Thoracic aorta (tissue), 2 donors: ENCODE measurements at regions not wholly inside any gene's neighbourhood (a gene's known extent, or its start where the extent isn't known, plus 50 kb on each side); places are given as distances from the start of the nearest gene placed in this dataset.

Experiments used
- ATAC-seq: fragments of 150-250 bp; one replicate; pipeline ENCODE4 v1.8.0; 2017; ENCODE audit warnings: low read depth; ENCODE audit not compliant: insufficient number of reproducible peaks, low FRiP score
- DNase-seq: peaks from one replicate; pipeline ENCODE4 v3.0.0-alpha.2; 2020; ENCODE audit warnings: low spot score
- H3K27ac ChIP-seq, 2 donors: fragments of 200-600 bp; sonication (generic); 1 replicate in 1 of 2; 2 replicates in 1 of 2; pipeline ENCODE4 v1.5.1; 2016; ENCODE audit warnings: mild to moderate bottlenecking in 2 of 2, moderate library complexity in 2 of 2
- H3K27me3 ChIP-seq: fragments of 200-600 bp; sonication (generic); replicated peaks from 2 replicates; pipeline ENCODE4 v1.6.0; 2016; ENCODE audit warnings: mild to moderate bottlenecking; ENCODE audit not compliant: insufficient read depth
- H3K36me3 ChIP-seq: fragments of 200-600 bp; sonication (generic); one replicate; pipeline ENCODE4 v1.5.1; 2016
- H3K4me1 ChIP-seq, 2 donors: fragments of 200-600 bp; sonication (generic); 1 replicate in 1 of 2; 2 replicates in 1 of 2; pipeline versions ENCODE4 v1.5.1 to v1.6.0; 2016; ENCODE audit warnings: low read depth in 2 of 2, mild to moderate bottlenecking in 1 of 2; ENCODE audit not compliant: control insufficient read depth in 1 of 2
- H3K4me3 ChIP-seq: fragments of 200-600 bp; sonication (generic); 2 replicates; pipeline ENCODE4 v1.5.1; 2016; ENCODE audit warnings: mild to moderate bottlenecking
- H3K9me3 ChIP-seq: fragments of 200-600 bp; sonication (generic); 2 replicates; pipeline ENCODE4 v1.5.1; 2016
- TF ChIP-seq, protein P1 (sequence below): fragments of 200-600 bp; sonication (generic); IDR thresholded peaks from one replicate; pipeline ENCODE4 v1.5.1; 2019; ENCODE audit warnings: antibody characterized with exemption

DNA sequence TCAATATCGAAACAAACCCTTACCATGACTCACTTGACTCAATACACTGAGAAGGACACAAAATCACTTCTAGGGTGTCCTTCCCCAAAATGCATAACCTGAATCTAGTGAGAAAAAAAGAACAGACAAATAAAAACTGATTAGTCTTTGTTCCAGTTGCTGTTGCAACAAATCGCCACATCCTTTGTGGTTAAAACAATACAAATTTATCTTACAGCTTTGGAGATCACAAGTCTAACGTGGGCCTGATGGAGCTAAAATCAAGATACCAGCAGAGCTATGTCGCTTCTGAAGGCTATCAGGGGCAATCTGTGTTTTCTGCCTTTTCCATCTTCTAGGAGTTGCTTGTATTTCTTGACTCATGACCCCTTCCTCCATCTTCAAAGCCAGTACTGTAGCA, 541.7 kb downstream of the KCNJ3 start:
- TF ChIP-seq, protein P1, sequence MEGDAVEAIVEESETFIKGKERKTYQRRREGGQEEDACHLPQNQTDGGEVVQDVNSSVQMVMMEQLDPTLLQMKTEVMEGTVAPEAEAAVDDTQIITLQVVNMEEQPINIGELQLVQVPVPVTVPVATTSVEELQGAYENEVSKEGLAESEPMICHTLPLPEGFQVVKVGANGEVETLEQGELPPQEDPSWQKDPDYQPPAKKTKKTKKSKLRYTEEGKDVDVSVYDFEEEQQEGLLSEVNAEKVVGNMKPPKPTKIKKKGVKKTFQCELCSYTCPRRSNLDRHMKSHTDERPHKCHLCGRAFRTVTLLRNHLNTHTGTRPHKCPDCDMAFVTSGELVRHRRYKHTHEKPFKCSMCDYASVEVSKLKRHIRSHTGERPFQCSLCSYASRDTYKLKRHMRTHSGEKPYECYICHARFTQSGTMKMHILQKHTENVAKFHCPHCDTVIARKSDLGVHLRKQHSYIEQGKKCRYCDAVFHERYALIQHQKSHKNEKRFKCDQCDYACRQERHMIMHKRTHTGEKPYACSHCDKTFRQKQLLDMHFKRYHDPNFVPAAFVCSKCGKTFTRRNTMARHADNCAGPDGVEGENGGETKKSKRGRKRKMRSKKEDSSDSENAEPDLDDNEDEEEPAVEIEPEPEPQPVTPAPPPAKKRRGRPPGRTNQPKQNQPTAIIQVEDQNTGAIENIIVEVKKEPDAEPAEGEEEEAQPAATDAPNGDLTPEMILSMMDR, result no peak
- Histone ChIP-seq H3K27ac (no peak overlapping the region), H3K36me3 (no peaks in the 10 kb centered on the region), H3K9me3 (no peaks in the 10 kb centered on the region), H3K4me1 (no peaks in the 10 kb centered on the region), H3K27me3 (no peaks in the 10 kb centered on the region), H3K4me3 (no peak overlapping the region)
- ATAC-seq (no peak), DNase-seq (no peak)

DNA sequence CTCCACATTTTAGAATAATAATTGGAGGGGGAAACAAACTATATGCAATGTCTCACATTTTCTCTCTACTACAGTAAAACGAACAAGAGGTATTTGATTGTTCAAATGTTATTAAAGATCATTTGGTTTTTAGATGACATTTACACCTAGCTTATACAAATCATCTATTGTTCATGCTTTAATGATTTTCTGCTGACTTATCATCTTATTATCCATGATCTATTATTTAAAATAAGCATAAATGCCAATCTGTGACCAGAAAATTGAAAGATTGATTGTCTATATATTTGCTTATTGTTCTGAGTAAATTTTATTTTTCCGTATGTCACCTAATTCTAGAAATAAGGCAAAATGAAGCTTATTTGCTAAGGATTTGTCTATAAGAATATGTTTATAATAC, 537.2 kb downstream of the KCNJ3 start:
- ATAC-seq (no peak), DNase-seq (no peak)
- Histone ChIP-seq H3K9me3 (no peaks in the 10 kb centered on the region), H3K27me3 (no peaks in the 10 kb centered on the region), H3K4me3 (no peak overlapping the region), H3K36me3 (no peaks in the 10 kb centered on the region), H3K4me1 (no peaks in the 10 kb centered on the region), H3K27ac (no peak overlapping the region)
- TF ChIP-seq, protein P1, result no peak

DNA sequence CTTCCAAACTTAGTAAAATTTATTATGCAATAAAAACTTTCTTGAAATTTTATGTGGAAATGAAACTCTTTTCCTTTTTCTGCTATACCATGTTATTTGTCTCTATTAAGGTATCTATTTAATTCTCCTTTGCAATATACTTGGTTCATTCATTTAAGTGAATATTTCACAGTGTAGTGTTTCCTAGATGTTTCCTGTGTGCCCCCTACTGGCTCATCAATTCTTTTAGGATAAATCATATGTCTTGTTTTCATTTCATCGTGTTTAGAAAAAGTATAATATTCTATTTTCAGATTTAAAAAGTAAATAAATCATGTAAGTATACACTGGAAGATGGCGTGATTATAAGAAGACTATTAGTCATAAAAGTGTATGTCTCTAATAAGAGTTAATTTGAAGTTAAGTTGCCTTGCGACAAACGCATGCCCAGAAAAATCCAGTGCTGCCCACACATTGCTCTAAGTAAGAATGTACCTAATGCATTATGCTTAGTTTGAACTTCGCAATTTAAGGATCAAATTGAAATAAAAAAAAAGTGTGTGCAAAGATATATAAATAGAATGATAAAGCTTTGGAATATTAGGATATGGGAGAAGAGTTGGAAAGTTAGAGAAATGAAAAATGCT, 525.4 kb downstream of the KCNJ3 start:
- no peak for DNase-seq
- Histone ChIP-seq H3K4me3 (no peak overlapping the region), H3K27ac (no peak overlapping the region), H3K4me1 (no peaks in the 10 kb centered on the region), H3K27me3 (no peaks in the 10 kb centered on the region), H3K9me3 (no peaks in the 10 kb centered on the region), H3K36me3 (no peaks in the 10 kb centered on the region)
- no peak for ATAC-seq
- TF ChIP-seq, protein P1, result peak; percentile 19

DNA sequence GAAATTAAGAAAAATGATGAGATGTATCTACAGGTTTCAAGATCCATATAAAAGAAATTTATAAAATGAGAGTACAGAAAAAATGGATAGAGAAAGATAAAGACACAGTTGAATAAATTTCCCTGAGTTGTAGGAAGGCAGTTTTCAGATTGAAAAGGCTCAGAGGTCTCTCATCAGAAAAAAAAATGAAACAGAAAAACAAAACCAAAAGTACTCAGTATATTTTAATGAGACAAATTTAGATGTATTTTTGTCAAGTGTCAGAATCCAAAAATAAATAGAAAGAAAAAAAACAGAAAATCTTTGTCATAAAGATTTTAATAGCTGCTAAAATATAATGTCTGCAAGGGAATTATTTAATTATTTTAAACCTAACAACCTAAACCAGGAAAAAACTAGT, 520.5 kb downstream of the KCNJ3 start:
- H3K9me3 ChIP-seq, result no peaks in the 10 kb centered on the region
- H3K36me3 ChIP-seq, result no peaks in the 10 kb centered on the region
- TF ChIP-seq, protein P1, result no peak
- DNase-seq (no peak), ATAC-seq (no peak)
- no peaks in the 10 kb centered on the region for H3K27me3 ChIP-seq
- H3K27ac ChIP-seq, result no peak overlapping the region
- no peak overlapping the region for H3K4me3 ChIP-seq
- no peaks in the 10 kb centered on the region for H3K4me1 ChIP-seq

DNA sequence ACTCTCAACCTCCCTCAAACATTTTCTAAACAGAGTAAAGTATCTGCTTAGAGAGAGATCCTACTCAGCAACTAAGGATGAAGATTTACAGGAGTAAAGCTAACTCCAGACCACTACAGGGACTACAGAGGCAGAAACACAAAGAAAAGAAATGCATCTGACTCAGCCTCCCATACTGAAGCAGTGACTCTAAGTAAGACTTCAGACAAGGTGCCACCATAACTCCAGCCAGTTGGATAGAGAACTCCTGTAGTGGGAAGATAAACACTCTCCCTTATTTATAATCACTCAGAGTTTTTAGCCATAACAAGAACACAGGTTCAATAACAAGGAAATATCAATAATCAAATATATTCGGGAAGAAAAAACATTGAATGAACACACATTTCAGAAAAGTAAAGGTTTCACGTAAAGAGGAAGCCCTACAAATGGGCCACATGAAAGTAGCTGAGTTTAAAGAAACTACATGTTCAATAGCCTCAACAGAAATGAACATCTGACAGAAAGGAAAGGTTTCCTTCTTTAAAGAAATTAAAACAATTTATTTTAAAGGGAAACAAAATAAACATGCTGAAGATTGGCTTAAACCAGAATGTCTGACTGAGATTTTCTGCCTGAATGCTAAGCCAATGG, 519.9 kb downstream of the KCNJ3 start:
- H3K9me3 ChIP-seq, result no peaks in the 10 kb centered on the region
- no peak for DNase-seq
- no peak overlapping the region for H3K27ac ChIP-seq
- no peak for ATAC-seq
- no peak overlapping the region for H3K4me3 ChIP-seq
- no peaks in the 10 kb centered on the region for H3K4me1 ChIP-seq
- H3K27me3 ChIP-seq, result no peaks in the 10 kb centered on the region
- TF ChIP-seq, protein P1, result no peak
- H3K36me3 ChIP-seq, result no peaks in the 10 kb centered on the region
